COLO829 (cell line): ENCODE measurements at regions not wholly inside any gene's neighbourhood (a gene's known extent, or its start where the extent isn't known, plus 50 kb on each side); places are given as distances from the start of the nearest gene placed in this dataset.

Experiments
- DNase-seq: peaks from one replicate; pipeline ENCODE4 v3.0.0; 2012; ENCODE audit warnings: low spot score

GRCh38 chr4:137674066-137674465 is 141.8 kb upstream of the PCDH18 start:
- DNase-seq = no peak

GRCh38 chr4:137668885-137669545 is 136.7 kb upstream of the PCDH18 start:
- DNase-seq = no peak

GRCh38 chr4:137664416-137664815 is 132.1 kb upstream of the PCDH18 start:
- no peak for DNase-seq

GRCh38 chr4:137664046-137664387 is 131.7 kb upstream of the PCDH18 start:
- no peak for DNase-seq

GRCh38 chr4:137663251-137664045 is 131.2 kb upstream of the PCDH18 start:
- DNase-seq = no peak

- no peak for DNase-seq
Measured at GRCh38 chr4:137661693-137662092, 129.4 kb upstream of the PCDH18 start.

- no peak for DNase-seq
Measured at GRCh38 chr4:137660211-137660610, 127.9 kb upstream of the PCDH18 start.

GRCh38 chr4:137659431-137659830 is 127.1 kb upstream of the PCDH18 start:
- DNase-seq = no peak

GRCh38 chr4:137656661-137657060 is 124.4 kb upstream of the PCDH18 start:
- no peak for DNase-seq

- no peak for DNase-seq
Measured at GRCh38 chr4:137655302-137655701, 123.0 kb upstream of the PCDH18 start.

- DNase-seq = no peak
Measured at GRCh38 chr4:137651128-137651527, 118.8 kb upstream of the PCDH18 start.

- no peak for DNase-seq
Measured at GRCh38 chr4:137649711-137650450, 117.6 kb upstream of the PCDH18 start.

GRCh38 chr4:137648531-137648930 is 116.2 kb upstream of the PCDH18 start:
- DNase-seq = peak; percentile 77

GRCh38 chr4:137647375-137647774 is 115.1 kb upstream of the PCDH18 start:
- DNase-seq = no peak

- DNase-seq = no peak
Measured at GRCh38 chr4:137644201-137644600, 111.9 kb upstream of the PCDH18 start.

GRCh38 chr4:137641544-137641943 is 109.2 kb upstream of the PCDH18 start:
- DNase-seq = no peak

- no peak for DNase-seq
Measured at GRCh38 chr4:137640838-137641158, 108.5 kb upstream of the PCDH18 start.

GRCh38 chr4:137640156-137640837 is 108.0 kb upstream of the PCDH18 start:
- no peak for DNase-seq

- no peak for DNase-seq
Measured at GRCh38 chr4:137638934-137639333, 106.6 kb upstream of the PCDH18 start.

GRCh38 chr4:137635601-137636000 is 103.3 kb upstream of the PCDH18 start:
- DNase-seq = peak; percentile 53

GRCh38 chr4:137635108-137635507 is 102.8 kb upstream of the PCDH18 start:
- DNase-seq = no peak

- DNase-seq = no peak
Measured at GRCh38 chr4:137632842-137633241, 100.5 kb upstream of the PCDH18 start.

- DNase-seq = no peak
Measured at GRCh38 chr4:137631605-137632004, 99.3 kb upstream of the PCDH18 start.
